Thyroid gland (tissue), 4 donors: ENCODE measurements at regions not wholly inside any gene's neighbourhood (a gene's known extent, or its start where the extent isn't known, plus 50 kb on each side); places are given as distances from the start of the nearest gene placed in this dataset.

Experiments
- DNase-seq, 2 donors: peaks; one replicate each; pipeline ENCODE4 v3.0.0-alpha.2; 2019
- H3K27ac ChIP-seq, 3 donors: fragments of 200-600 bp; sonication (generic); 1 replicate in 2 of 3; 2 replicates in 1 of 3; pipeline ENCODE4 v1.5.1; 2016 to 2019; ENCODE audit warnings: mild to moderate bottlenecking in 1 of 3, moderate library complexity in 1 of 3
- H3K27me3 ChIP-seq: fragments of 200-600 bp; sonication (generic); one replicate; pipeline ENCODE4 v1.5.1; 2019
- H3K36me3 ChIP-seq, 2 donors: fragments of 200-600 bp; sonication (generic); one replicate each; pipeline ENCODE4 v1.5.1; 2016 to 2019
- H3K4me1 ChIP-seq, 2 donors: fragments of 200-600 bp; sonication (generic); one replicate each; pipeline ENCODE4 v1.5.1; 2017 to 2019
- H3K4me3 ChIP-seq, 3 donors: fragments of 200-600 bp; sonication (generic); replicated peaks in 1 of 3; 1 replicate in 2 of 3; 2 replicates in 1 of 3; pipeline ENCODE4 v1.5.1; 2016; ENCODE audit warnings: mild to moderate bottlenecking in 1 of 3
- H3K9me3 ChIP-seq: fragments of 200-600 bp; sonication (generic); one replicate; pipeline ENCODE4 v1.5.1; 2017
- CTCF ChIP-seq, 6 experiments: fragments of 200-600 bp in 3 of 6; fragments of 450-650 bp in 3 of 6; sonication (generic) in 3 of 6; IDR thresholded peaks; one replicate each; pipeline ENCODE4 v1.5.1; 2016 to 2019; ENCODE audit warnings: antibody characterized with exemption in 6 of 6, mild to moderate bottlenecking in 2 of 6, inconsistent platforms in 1 of 6, moderate library complexity in 1 of 6
- POLR2A ChIP-seq, 2 donors: fragments of 450-650 bp; IDR thresholded peaks; one replicate each; pipeline ENCODE4 v1.6.1; 2017; ENCODE audit warnings: antibody characterized with exemption in 2 of 2, mild to moderate bottlenecking in 2 of 2, moderate library complexity in 1 of 2
- WGBS, 2 donors: methylation state at CpG; one replicate each; pipeline ENCODE4 v1.1.5; 2017; 5-methylcytosine and 5-hydroxymethylcytosine counted together
- intact Hi-C: fragments of 100-400 bp; cut with DNase I; formaldehyde crosslinking; loops from one replicate; pipeline ENCODE4 v1.15.1; 2023

- TF ChIP-seq CTCF (IDR thresholded peaks at IDR 0.05) (no peak), POLR2A (IDR thresholded peaks at IDR 0.05) (no peak)
- H3K27ac ChIP-seq, result no peak overlapping the region
- WGBS, 2 donors, result 88 to 89% methylated on average over 2 of the region's 2 CpGs
- no peaks in the 10 kb centered on the region for H3K4me1 ChIP-seq
- no peaks in the 10 kb centered on the region for H3K36me3 ChIP-seq
- intact Hi-C loops, result no loop called here
- no peaks in the 10 kb centered on the region for H3K27me3 ChIP-seq
- no peak for DNase-seq
- no peak overlapping the region for H3K4me3 ChIP-seq
- H3K9me3 ChIP-seq, result no peaks in the 10 kb centered on the region
Observed at GRCh38 chr5:13601112-13601511, 343.4 kb downstream of the DNAH5 start.

- Histone ChIP-seq H3K9me3 (no peaks in the 10 kb centered on the region), H3K36me3 (no peaks in the 10 kb centered on the region), H3K4me3 (no peak overlapping the region), H3K4me1 (no peaks in the 10 kb centered on the region), H3K27ac (no peak overlapping the region), H3K27me3 (no peaks in the 10 kb centered on the region)
- WGBS, 2 donors, result 39 to 44% methylated on average over 6 of the region's 6 CpGs
- intact Hi-C loops, result no loop called here
- DNase-seq, result no peak
- no peak for TF ChIP-seq POLR2A (IDR thresholded peaks at IDR 0.05)
Observed at GRCh38 chr5:13595978-13596377, 348.5 kb downstream of the DNAH5 start.

GRCh38 chr5:13591621-13592020 lies 352.9 kb downstream of the DNAH5 start:
- TF ChIP-seq CTCF (IDR thresholded peaks at IDR 0.05) (no peak), POLR2A (IDR thresholded peaks at IDR 0.05) (no peak)
- no peaks in the 10 kb centered on the region for H3K4me1 ChIP-seq
- no peaks in the 10 kb centered on the region for H3K27me3 ChIP-seq
- H3K9me3 ChIP-seq, result no peaks in the 10 kb centered on the region
- no peak overlapping the region for H3K27ac ChIP-seq
- no peaks in the 10 kb centered on the region for H3K36me3 ChIP-seq
- no peak overlapping the region for H3K4me3 ChIP-seq
- WGBS, 2 donors, result 71 to 80% methylated on average over 1 of the region's 1 CpG
- intact Hi-C loops, result no loop called here
- DNase-seq, result no peak

GRCh38 chr5:13585324-13585723 lies 359.2 kb downstream of the DNAH5 start:
- Histone ChIP-seq H3K36me3 (no peaks in the 10 kb centered on the region), H3K27ac (no peak overlapping the region), H3K9me3 (no peaks in the 10 kb centered on the region), H3K27me3 (no peaks in the 10 kb centered on the region), H3K4me3 (no peak overlapping the region), H3K4me1 (no peaks in the 10 kb centered on the region)
- no peak for DNase-seq
- intact Hi-C loops, result no loop called here
- no peak for TF ChIP-seq CTCF (IDR thresholded peaks at IDR 0.05)
- 47 to 51% methylated on average over 2 of the region's 2 CpGs for WGBS, 2 donors

GRCh38 chr5:13581914-13582313 lies 362.6 kb downstream of the DNAH5 start:
- no peak for TF ChIP-seq POLR2A (IDR thresholded peaks at IDR 0.05)
- no peak for TF ChIP-seq CTCF (IDR thresholded peaks at IDR 0.05)
- H3K9me3 ChIP-seq, result no peaks in the 10 kb centered on the region
- H3K4me1 ChIP-seq, result no peaks in the 10 kb centered on the region
- no peak overlapping the region for H3K27ac ChIP-seq
- H3K27me3 ChIP-seq, result no peaks in the 10 kb centered on the region
- WGBS, 2 donors, result 86 to 89% methylated on average over 7 of the region's 7 CpGs
- no peak overlapping the region for H3K4me3 ChIP-seq
- no peak for DNase-seq
- intact Hi-C loops, result no loop called here
- no peaks in the 10 kb centered on the region for H3K36me3 ChIP-seq

- H3K27me3 ChIP-seq, result no peaks in the 10 kb centered on the region
- no peak overlapping the region for H3K4me3 ChIP-seq
- no peak overlapping the region for H3K27ac ChIP-seq
- H3K9me3 ChIP-seq, result no peaks in the 10 kb centered on the region
- no peaks in the 10 kb centered on the region for H3K4me1 ChIP-seq
- WGBS, 2 donors, result 74% methylated on average over 5 of the region's 5 CpGs
- intact Hi-C loops, result no loop called here
- DNase-seq, result no peak
- no peaks in the 10 kb centered on the region for H3K36me3 ChIP-seq
- TF ChIP-seq POLR2A (IDR thresholded peaks at IDR 0.05) (no peak), CTCF (IDR thresholded peaks at IDR 0.05) (no peak)
Observed at GRCh38 chr5:13581132-13581531, 363.4 kb downstream of the DNAH5 start.
